H1 (cell line): ENCODE measurements at regions not wholly inside any gene's neighbourhood (a gene's known extent, or its start where the extent isn't known, plus 50 kb on each side); places are given as distances from the start of the nearest gene placed in this dataset.

Experiments used
- EGR1 ChIP-seq: IDR thresholded peaks from 2 replicates; pipeline ENCODE4 v1.6.1; 2011; ENCODE audit warnings: low read depth, low read length, borderline replicate concordance

DNA sequence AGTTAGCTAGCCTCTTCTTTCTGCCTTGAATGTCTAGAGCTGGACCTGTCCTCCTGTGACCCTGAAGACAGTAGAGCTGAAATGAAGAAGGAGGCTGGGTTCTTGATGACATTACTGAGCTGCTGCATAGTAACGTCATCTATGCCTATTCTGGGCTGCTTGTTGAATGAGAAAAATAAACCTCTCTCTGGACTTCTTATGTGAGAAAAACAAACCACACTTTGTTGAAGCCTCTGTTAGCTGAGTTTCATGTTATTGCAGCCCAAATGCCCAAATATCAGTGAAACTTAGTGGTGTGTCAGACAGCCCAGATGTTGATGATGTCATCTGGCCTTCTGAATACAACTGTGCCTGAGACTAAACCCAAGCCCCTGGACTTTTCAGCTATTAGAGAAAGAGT, 67.0 kb upstream of the MAX start (continued):
- no peak for TF ChIP-seq EGR1
